OCI-LY7 (cell line): ENCODE measurements at regions not wholly inside any gene's neighbourhood (a gene's known extent, or its start where the extent isn't known, plus 50 kb on each side); places are given as distances from the start of the nearest gene placed in this dataset.

Experiments
- BruUV-seq: library from RNA; stranded (reverse); fragments of 400-500 nt; replicated peaks from 2 replicates; lab custom pipeline; 2021; lab: Mats Ljungman, UMichigan
- CTCF ChIA-PET: fragments of 300-600 bp; sonication (Branson Sonifier 250); formaldehyde crosslinking; loops from one replicate; lab custom pipeline; 2022; ENCODE audit warnings: antibody characterized with exemption; ENCODE audit not compliant: unreplicated experiment; lab: Charles Lee
- POLR2A ChIA-PET: fragments of 300-600 bp; sonication (Branson Sonifier 250); formaldehyde crosslinking; loops from one replicate; lab custom pipeline; 2022; ENCODE audit warnings: antibody characterized with exemption; lab: Charles Lee
- DNase-seq: peaks from one replicate; pipeline ENCODE4 v3.0.0-alpha.2; 2015; ENCODE audit warnings: low spot score
- H2AFZ ChIP-seq: fragments of 200-600 bp; sonication (generic), shearing (Covaris generic); 2 replicates; pipeline ENCODE4 v1.6.1; 2014; ENCODE audit warnings: mild to moderate bottlenecking, antibody characterized with exemption, low read length, moderate library complexity
- H3K27ac ChIP-seq: fragments of 200-600 bp; sonication (generic); 2 replicates; pipeline ENCODE4 v1.5.1; 2014; ENCODE audit warnings: mixed run types, low read depth, mild to moderate bottlenecking, moderate library complexity, low read length, inconsistent platforms; ENCODE audit not compliant: poor library complexity, severe bottlenecking
- H3K36me3 ChIP-seq: fragments of 200-600 bp; sonication (generic); 2 replicates; pipeline ENCODE4 v1.6.1; 2014; ENCODE audit warnings: mild to moderate bottlenecking, antibody characterized with exemption, low read length, moderate library complexity, mixed read lengths; ENCODE audit not compliant: insufficient read depth
- H3K4me1 ChIP-seq: fragments of 200-600 bp; sonication (generic); 2 replicates; pipeline ENCODE4 v1.5.1; 2014; ENCODE audit warnings: mild to moderate bottlenecking, low read length; ENCODE audit not compliant: insufficient read depth, poor library complexity, severe bottlenecking
- H3K4me2 ChIP-seq: fragments of 200-600 bp; sonication (generic); 2 replicates; pipeline ENCODE4 v1.6.1; 2014; ENCODE audit warnings: mild to moderate bottlenecking, low read length
- H3K4me3 ChIP-seq: fragments of 200-600 bp; sonication (generic); 2 replicates; pipeline ENCODE4 v1.5.1; 2014; ENCODE audit warnings: mild to moderate bottlenecking, low read depth, low read length; ENCODE audit not compliant: poor library complexity, severe bottlenecking
- H3K79me2 ChIP-seq: fragments of 200-600 bp; sonication (generic); 2 replicates; pipeline ENCODE4 v1.6.1; 2016; ENCODE audit warnings: low read depth, mild to moderate bottlenecking, low read length, moderate library complexity, mixed read lengths; ENCODE audit not compliant: insufficient read depth
- H3K9me2 ChIP-seq: fragments of 200-600 bp; sonication (generic); 2 replicates; pipeline ENCODE4 v1.6.1; 2016; ENCODE audit warnings: mild to moderate bottlenecking, low read length, mixed read lengths; ENCODE audit not compliant: insufficient read depth
- H3K9me3 ChIP-seq: fragments of 200-600 bp; sonication (generic); 2 replicates; pipeline ENCODE4 v1.6.1; 2014; ENCODE audit warnings: mild to moderate bottlenecking, mixed run types, low read length, mixed read lengths
- H4K20me1 ChIP-seq: fragments of 200-600 bp; sonication (generic); 2 replicates; pipeline ENCODE4 v1.6.1; 2014; ENCODE audit warnings: mild to moderate bottlenecking, antibody characterized with exemption, low read length, moderate library complexity, mixed read lengths; ENCODE audit not compliant: insufficient read depth
- CTCF ChIP-seq: fragments of 200-600 bp; sonication (generic); conservative IDR thresholded peaks from 2 replicates; pipeline ENCODE4 v1.5.1; 2014; ENCODE audit warnings: mild to moderate bottlenecking, antibody characterized with exemption, low read length, moderate library complexity, mixed read lengths
- EZH2phosphoT487 ChIP-seq: fragments of 200-600 bp; sonication (generic); IDR thresholded peaks from 2 replicates; pipeline ENCODE4 v1.6.1; 2018; ENCODE audit warnings: low read depth, borderline replicate concordance, mild to moderate bottlenecking, mixed run types, antibody characterized with exemption, low read length, moderate library complexity, mixed read lengths
- intact Hi-C: fragments of 100-400 bp; cut with micrococcal nuclease; formaldehyde crosslinking; loops from one replicate; pipeline ENCODE4 v1.10.0; 2022; ENCODE audit not compliant: unreplicated experiment

GRCh38 chr4:131450572-131451209 is 1698.4 kb upstream of the PCDH10 start:
- Histone ChIP-seq H4K20me1 (no peaks in the 10 kb centered on the region), H2AFZ (peak overlapping the region; percentile 60; the same call in 1 of the 2 replicates), H3K27ac (no peak overlapping the region), H3K4me1 (no peaks in the 10 kb centered on the region), H3K79me2 (no peaks in the 10 kb centered on the region), H3K9me3 (0 out of 2 replicates have a peak, but pooled peaks cover 4% of the 10 kb centered on the region), H3K36me3 (no peaks in the 10 kb centered on the region; the same call in 1 of the 2 replicates), H3K9me2 (no peaks in the 10 kb centered on the region), H3K4me3 (no peak overlapping the region), H3K4me2 (no peak overlapping the region)
- DNase-seq = no peak
- intact Hi-C loops = no loop called here
- ChIA-PET POLR2A (no interaction called here), CTCF (no interaction called here)
- TF ChIP-seq CTCF = no peak
- no peak for TF ChIP-seq EZH2phosphoT487
- BruUV-seq = no TSS peak

GRCh38 chr4:131459430-131460101 is 1689.5 kb upstream of the PCDH10 start:
- peak; percentile 61 for DNase-seq
- Histone ChIP-seq H3K4me2 (peak overlapping the region; percentile 41; the same call in 1 of the 2 replicates), H3K4me1 (peaks cover 11% of the 10 kb centered on the region), H3K27ac (no peak overlapping the region), H2AFZ (peak overlapping the region; percentile 74; the same call in 1 of the 2 replicates), H3K4me3 (no peak overlapping the region), H4K20me1 (no peaks in the 10 kb centered on the region), H3K9me2 (no peaks in the 10 kb centered on the region), H3K9me3 (0 out of 2 replicates have a peak, but pooled peaks cover 4% of the 10 kb centered on the region), H3K79me2 (no peaks in the 10 kb centered on the region), H3K36me3 (no peaks in the 10 kb centered on the region; the same call in 1 of the 2 replicates)
- intact Hi-C loops = no loop called here
- ChIA-PET CTCF (no interaction called here), POLR2A (no interaction called here)
- no peak for TF ChIP-seq EZH2phosphoT487
- peak; percentile 38; the same call in 1 of the 2 replicates for TF ChIP-seq CTCF
- BruUV-seq = no TSS peak

GRCh38 chr4:131470360-131470759 is 1678.7 kb upstream of the PCDH10 start:
- no peak for DNase-seq
- Histone ChIP-seq H3K9me3 (peaks cover 5% of the 10 kb centered on the region; the same call in 1 of the 2 replicates), H3K4me2 (no peak overlapping the region), H4K20me1 (no peaks in the 10 kb centered on the region), H3K27ac (no peak overlapping the region), H3K4me1 (no peaks in the 10 kb centered on the region), H3K79me2 (no peaks in the 10 kb centered on the region), H3K36me3 (no peaks in the 10 kb centered on the region), H2AFZ (peak overlapping the region; percentile 51; the same call in 1 of the 2 replicates), H3K9me2 (no peaks in the 10 kb centered on the region), H3K4me3 (no peak overlapping the region)
- intact Hi-C loops = no loop called here
- no TSS peak for BruUV-seq
- ChIA-PET CTCF (no interaction called here), POLR2A (no interaction called here)
- TF ChIP-seq CTCF = no peak
- no peak for TF ChIP-seq EZH2phosphoT487
